CD4-positive, alpha-beta T cell treated with Interleukin-12 subunit alpha and Interleukin-12 subunit beta, for 1 hour (primary cell): ENCODE measurements at regions not wholly inside any gene's neighbourhood (a gene's known extent, or its start where the extent isn't known, plus 50 kb on each side); places are given as distances from the start of the nearest gene placed in this dataset.
"Not testable (repeated sequence)": the region's sequence is repeated elsewhere in the genome, so short reads cannot be mapped to it uniquely, and the experiment has no call there.

ENCODE experiments used
- DNase-seq: peaks from one replicate; pipeline ENCODE4 v3.0.0-alpha.2; 2020

DNA sequence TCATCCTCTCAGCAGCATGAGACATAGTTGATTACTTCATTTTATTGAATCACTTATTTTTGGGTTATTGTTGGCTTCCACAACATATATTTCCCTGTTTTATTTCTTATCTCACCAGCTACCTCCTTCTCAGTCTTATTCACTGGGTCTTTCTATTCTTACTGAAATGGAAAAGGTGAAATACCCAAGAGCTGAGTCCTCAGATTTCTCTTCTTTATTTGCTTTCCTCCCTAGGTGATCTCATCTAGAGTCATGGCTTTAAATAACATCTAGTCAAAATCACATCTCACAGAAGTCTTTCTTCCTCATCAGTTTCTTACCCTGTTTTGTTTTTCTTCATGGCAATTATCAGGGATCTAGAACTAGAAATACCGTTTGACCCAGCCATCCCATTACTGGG, 105.0 kb upstream of the RBBP8 start:
- no peak for DNase-seq

- DNase-seq: not testable (repeated sequence)
These were observed 104.5 kb upstream of the RBBP8 start for GRCh38 chr18:22828583-22828982.

DNA sequence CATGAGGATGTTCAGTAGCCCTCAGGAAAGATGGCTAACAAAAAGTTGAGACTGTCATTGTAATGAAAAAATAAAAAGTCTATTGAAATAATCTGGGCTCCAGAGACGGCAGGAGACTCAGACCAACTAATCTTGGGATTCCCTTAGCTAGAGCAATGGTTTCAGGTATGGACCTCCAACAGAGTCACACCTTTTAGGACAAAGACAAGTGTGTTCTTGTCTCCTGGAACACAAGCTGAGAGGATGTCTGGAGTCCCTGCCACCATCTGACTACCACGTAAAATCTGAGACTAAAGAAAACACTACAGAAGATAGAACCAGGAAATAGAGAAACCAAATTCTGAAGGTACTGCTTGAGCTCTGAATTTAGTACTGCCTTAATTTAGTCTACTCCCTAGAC, 103.3 kb upstream of the RBBP8 start:
- DNase-seq: no peak

DNA sequence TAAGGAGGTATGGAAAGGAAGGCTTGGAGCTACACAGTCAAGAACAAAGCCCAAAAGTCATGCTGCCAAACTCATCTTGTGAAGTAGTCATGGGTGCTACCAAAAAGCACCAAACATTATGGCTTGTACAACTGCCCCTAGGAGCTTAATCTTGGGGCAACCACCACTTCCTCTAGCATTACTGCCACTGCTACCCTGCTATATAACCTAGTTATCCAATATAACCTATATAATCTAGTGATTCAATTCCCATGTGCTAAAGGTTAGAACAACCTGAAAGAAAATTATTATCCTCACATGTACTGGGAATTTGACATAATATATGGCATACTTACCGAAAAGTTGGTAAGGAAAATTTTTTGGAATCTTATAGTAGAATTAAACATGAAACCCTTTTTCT, 102.6 kb upstream of the RBBP8 start:
- no peak for DNase-seq

GRCh38 chr18:22831441-22831904, 101.7 kb upstream of the RBBP8 start:
- no peak for DNase-seq

DNA sequence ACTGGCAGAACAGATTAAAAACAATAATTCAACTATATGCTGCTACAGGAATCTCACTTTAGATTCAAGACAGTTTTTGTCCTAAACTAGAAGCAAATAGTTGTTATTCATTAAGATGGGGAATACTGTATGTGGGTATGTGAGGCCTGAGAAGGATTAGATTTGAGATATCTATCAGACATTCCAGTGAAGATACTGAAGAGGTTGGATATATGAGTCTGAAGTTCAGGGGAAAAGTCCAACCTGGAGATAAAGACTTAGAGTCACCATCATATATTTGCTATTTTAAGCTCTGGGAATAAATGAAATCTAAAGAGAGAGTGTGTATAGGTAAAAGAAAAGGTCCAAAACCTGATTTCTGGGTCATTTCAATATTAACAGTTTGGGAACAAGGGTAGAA, 96.2 kb upstream of the RBBP8 start:
- no peak for DNase-seq

DNA sequence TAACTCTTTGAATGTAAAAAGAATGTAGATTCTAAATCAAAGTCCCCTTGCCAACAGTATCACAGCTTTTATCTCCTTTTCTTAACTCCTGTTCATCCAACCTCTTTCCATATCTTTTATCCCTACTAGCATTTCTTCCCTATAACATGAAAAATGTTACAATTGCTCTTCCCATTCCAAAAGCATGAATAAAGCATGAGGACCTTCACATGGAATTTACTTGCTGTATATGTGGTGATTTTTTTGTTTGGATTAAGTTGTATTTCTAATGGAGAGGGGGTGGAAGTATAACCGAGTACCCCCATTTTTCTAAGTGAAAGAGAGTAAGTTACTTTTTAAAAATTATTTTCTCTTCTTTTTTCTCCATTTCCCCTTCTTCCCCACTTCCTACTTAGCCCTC, 94.9 kb upstream of the RBBP8 start:
- DNase-seq: no peak

GRCh38 chr18:22838639-22839277, 94.4 kb upstream of the RBBP8 start:
- no peak for DNase-seq

GRCh38 chr18:22839340-22839821, 93.7 kb upstream of the RBBP8 start:
- DNase-seq: no peak

DNA sequence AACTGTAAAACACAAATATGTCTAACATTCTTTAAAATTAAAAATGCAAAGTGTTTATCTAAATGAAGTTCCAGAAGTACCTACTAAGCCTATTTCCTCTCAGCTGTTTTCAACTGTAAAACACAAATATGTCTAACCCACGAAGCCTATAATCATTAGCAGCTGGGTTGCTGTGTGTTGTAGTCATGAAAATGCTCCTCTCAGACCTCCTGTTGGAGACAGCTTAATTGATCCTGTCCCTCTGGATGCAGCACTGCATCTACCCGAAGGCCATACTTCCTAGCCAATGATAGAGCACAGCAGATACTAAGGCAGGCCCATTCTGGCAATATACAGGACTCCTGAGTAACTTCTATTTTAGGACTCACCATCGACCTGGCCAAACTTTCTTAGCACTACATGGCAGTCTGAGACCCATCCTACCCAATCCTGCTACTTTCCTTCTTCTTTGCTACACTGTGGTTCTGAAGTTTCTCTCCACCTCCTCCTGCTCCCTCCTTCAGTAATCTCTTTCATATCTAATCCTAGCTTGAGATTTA, 92.5 kb upstream of the RBBP8 start:
- DNase-seq: no peak

DNA sequence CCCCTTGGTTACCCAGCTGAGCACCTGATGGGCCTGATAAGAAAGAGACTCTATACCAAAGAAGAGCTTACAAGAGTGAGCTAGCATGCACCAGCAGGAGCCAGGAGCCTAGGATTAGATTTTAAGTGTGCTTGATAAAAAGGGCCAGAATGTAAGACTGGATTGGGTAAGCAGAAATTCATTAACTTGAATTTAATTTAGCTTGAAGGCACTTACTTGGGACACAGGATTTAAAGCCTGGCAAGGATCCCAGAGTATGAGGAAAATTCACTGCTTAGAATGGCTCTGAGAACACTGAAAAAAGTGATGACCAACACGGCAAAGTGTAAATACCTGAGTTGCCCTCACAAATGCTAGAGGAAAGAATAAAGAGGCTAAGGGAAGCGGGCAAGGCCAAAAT, 91.3 kb upstream of the RBBP8 start:
- no peak for DNase-seq

DNA sequence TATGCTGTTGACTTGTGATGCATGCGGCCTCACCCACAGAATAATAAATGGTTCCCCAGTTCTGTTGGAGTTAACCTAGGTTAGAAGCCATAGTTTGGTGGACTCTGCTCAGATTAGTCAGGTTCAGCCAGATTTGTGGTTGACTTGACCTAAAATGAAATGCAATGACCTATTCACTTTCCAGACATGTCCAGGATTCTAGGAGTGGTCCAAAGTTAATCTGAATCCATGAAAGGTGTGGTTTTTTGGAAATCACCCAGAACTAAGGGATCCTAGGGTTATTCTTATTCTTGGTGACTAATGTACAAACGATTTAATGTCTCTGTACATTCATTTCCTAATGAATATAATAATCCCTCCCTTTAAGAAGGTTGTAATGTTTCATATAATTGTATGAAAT, 88.9 kb upstream of the RBBP8 start:
- no peak for DNase-seq

- no peak for DNase-seq
These were observed 88.5 kb upstream of the RBBP8 start for GRCh38 chr18:22844628-22845027.

DNA sequence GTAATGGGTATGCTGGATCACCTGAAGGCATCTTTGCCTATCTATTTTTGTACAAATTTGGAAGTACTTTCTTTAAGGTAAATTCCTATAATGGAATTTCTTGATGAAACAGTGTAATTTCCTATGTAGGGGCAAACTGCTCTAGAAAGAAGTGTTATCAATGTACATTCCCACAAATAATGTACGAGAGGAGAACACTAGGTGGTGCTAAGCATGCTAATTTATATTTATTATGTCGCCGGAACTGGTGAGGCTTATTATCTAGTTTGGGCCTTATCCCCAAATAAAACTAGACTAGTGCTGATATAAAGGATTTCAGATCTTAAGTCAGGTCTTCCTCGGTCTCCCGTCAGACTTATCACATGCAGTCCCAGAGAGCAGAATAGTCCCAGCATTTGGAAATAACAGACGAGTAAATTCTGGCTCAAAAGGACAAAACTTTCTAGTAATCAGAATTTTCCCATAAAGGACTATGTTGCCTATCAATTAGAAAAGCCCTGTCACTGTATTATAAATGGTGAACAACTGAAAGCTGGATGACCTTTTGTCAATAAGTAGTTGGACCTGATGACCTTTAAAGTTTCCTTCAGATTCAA, 86.9 kb upstream of the RBBP8 start:
- no peak for DNase-seq

GRCh38 chr18:22846697-22847096, 86.4 kb upstream of the RBBP8 start:
- DNase-seq: no peak

DNA sequence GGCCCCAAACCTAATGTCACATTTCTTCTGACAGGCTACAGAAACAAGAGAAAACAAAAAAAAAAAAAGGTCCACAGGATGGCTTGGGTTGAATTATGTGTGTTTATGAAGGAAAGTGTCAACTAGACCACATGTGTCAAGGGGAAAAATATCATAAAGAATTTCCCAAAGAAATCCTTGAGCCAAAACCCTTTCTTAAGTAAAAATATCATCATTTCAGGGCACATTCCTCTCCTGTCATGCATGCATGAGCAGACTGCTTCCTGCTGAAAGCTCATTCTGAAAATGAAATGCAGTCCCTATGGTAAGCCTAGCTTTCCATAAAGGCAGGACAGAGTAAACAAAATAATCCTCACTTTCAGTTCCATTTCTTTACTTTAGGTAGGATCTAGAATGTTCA, 85.7 kb upstream of the RBBP8 start:
- DNase-seq: no peak

DNA sequence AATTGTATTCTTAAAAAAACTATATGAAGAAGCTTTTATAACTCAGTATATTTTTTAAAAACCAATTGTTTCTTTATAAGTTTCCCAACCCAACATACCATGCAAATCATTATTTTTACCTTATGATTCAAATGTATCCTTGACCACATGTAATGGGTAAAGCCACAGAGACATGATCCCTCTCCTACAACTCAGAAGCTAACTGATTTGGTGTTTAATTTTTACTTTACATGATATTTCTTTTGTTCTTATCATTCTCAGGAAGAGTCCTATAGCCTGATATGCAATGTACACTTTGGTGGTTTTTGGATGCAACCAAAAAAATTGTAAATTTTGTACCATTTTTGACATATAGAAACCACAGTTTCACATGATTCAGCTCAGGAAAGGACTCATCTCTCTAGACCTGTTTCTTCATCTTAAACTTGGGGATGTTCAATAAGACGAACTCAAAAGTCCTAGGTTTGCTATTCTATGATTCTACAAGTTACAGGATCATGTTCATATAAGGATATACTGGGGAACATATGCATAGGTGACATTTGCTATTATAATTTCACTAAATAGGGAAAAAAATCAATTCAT, 85.2 kb upstream of the RBBP8 start:
- no peak for DNase-seq

DNA sequence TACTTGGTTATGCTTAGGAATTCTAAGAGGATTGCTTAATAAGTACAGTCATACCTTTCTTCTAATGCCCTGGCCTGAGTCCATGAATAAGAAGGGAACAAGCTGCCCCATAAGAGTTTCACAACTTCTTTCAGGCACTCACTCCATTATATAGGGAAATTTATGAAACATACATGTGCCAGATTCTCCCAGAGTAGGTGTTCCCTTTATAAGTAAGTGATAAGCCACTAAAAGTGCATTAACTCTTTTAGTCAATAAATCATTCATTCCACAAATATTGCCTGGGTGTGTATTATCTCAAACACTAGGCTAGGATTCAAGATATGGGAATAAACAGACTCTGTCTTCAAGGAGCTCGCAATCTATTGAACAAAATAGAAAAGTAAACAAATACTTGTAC, 84.5 kb upstream of the RBBP8 start:
- no peak for DNase-seq

- no peak for DNase-seq
These were observed 76.3 kb upstream of the RBBP8 start for GRCh38 chr18:22856870-22857269.

DNA sequence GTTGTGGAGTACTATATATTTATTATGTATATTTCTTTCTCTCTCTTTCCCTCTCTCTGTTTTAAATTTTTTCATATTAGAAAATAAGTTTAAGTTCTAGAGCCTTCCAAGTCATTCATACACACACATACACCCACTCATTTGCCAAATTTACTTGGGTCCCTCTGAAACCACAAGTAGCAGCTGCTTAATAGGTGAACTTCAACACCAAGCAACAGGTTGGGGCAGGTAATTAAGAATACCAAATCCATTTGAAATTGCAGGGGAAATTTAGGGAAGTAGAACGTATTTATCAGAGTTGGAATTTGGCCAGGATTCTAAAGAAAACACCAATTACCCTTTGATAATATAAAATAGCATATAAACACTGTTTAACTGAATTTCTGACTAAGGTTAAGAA, 75.0 kb upstream of the RBBP8 start:
- DNase-seq: no peak

GRCh38 chr18:22860807-22861206, 72.3 kb upstream of the RBBP8 start:
- DNase-seq: no peak

GRCh38 chr18:22865354-22866116, 67.6 kb upstream of the RBBP8 start:
- DNase-seq: no peak

GRCh38 chr18:22868831-22869230, 64.3 kb upstream of the RBBP8 start:
- DNase-seq: no peak
